ENCODE measurements at regions not wholly inside any gene's neighbourhood (a gene's known extent, or its start where the extent isn't known, plus 50 kb on each side); places are given as distances from the start of the nearest gene placed in this dataset.

GRCh38 chr2:47687856-47688255 lies 95.1 kb upstream of the MSH6 start:
- no TSS peak for BruUV-seq (replicated peaks)
- Histone ChIP-seq H2AFZ (ENCODE audit: low read depth, low read length) (no peak overlapping the region), H3K9me3 (replicated peaks; ENCODE audit: control insufficient read depth, insufficient read depth, low read length) (no peaks in the 10 kb centered on the region), H3K27ac (ENCODE audit: insufficient read depth, low read depth, low read length) (no peak overlapping the region), H3K4me1 (ENCODE audit: control insufficient read depth, extremely low read depth, insufficient read depth, low read length) (peaks cover 16% of the 10 kb centered on the region), H3K4me3 (replicated peaks in 1 of 3; ENCODE audit: insufficient read depth in 1 of 3, low read depth in 1 of 3, low read length in 3 of 3) (no peak overlapping the region), H3K36me3 (ENCODE audit: control insufficient read depth in 2 of 2, extremely low read depth in 1 of 2, insufficient read depth in 2 of 2, low read length in 2 of 2) (no peaks in the 10 kb centered on the region), H3K79me2 (ENCODE audit: control insufficient read depth, insufficient read depth, low read length) (no peaks in the 10 kb centered on the region), H4K20me1 (replicated peaks; ENCODE audit: control insufficient read depth, extremely low read depth, insufficient read depth, low read length) (no peaks in the 10 kb centered on the region), H3K9me1 (replicated peaks; ENCODE audit: control insufficient read depth, extremely low read depth, insufficient read depth, low read length) (no peaks in the 10 kb centered on the region), H3K4me2 (ENCODE audit: insufficient read depth, low read length) (no peak overlapping the region), H3K27me3 (ENCODE audit: control insufficient read depth in 2 of 2, insufficient read depth in 2 of 2, low read length in 2 of 2) (no peaks in the 10 kb centered on the region), H3K9ac (replicated peaks; ENCODE audit: extremely low read depth, insufficient read depth, low read length) (no peak overlapping the region)
- intact Hi-C loops (cut with micrococcal nuclease): loop anchor here (2.0 kb wide), 1 partner anchor 419 kb away; no protein-coding TSS in a partner anchor
- POLR2A ChIA-PET: no interaction called here
- dilution Hi-C loops (cut with MboI; ENCODE audit: extremely low pct_ligation_motif_present, low sequenced_read_pairs): no loop called here
- DNase-seq (ENCODE audit: low read depth, low spot score) (no peak), FAIRE-seq (no peak)
- CTCF ChIA-PET: no interaction called here
- TF ChIP-seq EZH2 (IDR thresholded peaks at IDR 0.05; ENCODE audit: borderline replicate concordance, low read depth, low read length, severe bottlenecking): no peak
- TF ChIP-seq MAX (IDR thresholded peaks at IDR 0.05; ENCODE audit: insufficient read depth, insufficient read length): no peak
- no peak for TF ChIP-seq MYC (IDR thresholded peaks at IDR 0.05; ENCODE audit: low read depth, low read length)
- no peak for TF ChIP-seq POLR2AphosphoS5 (IDR thresholded peaks at IDR 0.05; ENCODE audit: insufficient read depth, low read depth, low read length)
- no peak for TF ChIP-seq CTCF (IDR thresholded peaks at IDR 0.05; ENCODE audit: extremely low read depth in 1 of 2, insufficient read depth in 1 of 2, low read depth in 1 of 2, low read length in 2 of 2)
- no peak for TF ChIP-seq FOS (IDR thresholded peaks at IDR 0.05; ENCODE audit: borderline replicate concordance, insufficient read depth, low read length)
- no peak for TF ChIP-seq JUN (IDR thresholded peaks at IDR 0.05; ENCODE audit: borderline replicate concordance, insufficient read depth, insufficient read length, low read depth)
- no peak for TF ChIP-seq GATA2 (IDR thresholded peaks at IDR 0.05; ENCODE audit: insufficient read depth, insufficient read length, low read depth, low read length)
- no peak for TF ChIP-seq POLR2A (IDR thresholded peaks at IDR 0.05; ENCODE audit: low read depth, low read length)
